Right atrium auricular region (tissue), 2 donors: ENCODE measurements at regions not wholly inside any gene's neighbourhood (a gene's known extent, or its start where the extent isn't known, plus 50 kb on each side); places are given as distances from the start of the nearest gene placed in this dataset.

Source experiments
- DNase-seq: peaks from one replicate; pipeline ENCODE4 v3.0.0-alpha.2; 2019; ENCODE audit warnings: low spot score
- H3K27ac ChIP-seq, 2 donors: fragments of 200-600 bp; sonication (generic); 1 replicate in 1 of 2; 2 replicates in 1 of 2; pipeline ENCODE4 v1.5.1; 2016 to 2019
- H3K27me3 ChIP-seq, 2 donors: fragments of 200-600 bp; sonication (generic); one replicate each; pipeline versions ENCODE4 v1.5.1 to v1.6.0; 2017 to 2019
- H3K36me3 ChIP-seq: fragments of 200-600 bp; sonication (generic); one replicate; pipeline ENCODE4 v1.5.1; 2016
- H3K4me1 ChIP-seq, 2 donors: fragments of 200-600 bp; sonication (generic); one replicate each; pipeline versions ENCODE4 v1.5.1 to v1.6.0; 2017 to 2019
- H3K4me3 ChIP-seq, 2 donors: fragments of 200-600 bp; sonication (generic); 1 replicate in 1 of 2; 2 replicates in 1 of 2; pipeline ENCODE4 v1.5.1; 2017 to 2019; ENCODE audit warnings: mild to moderate bottlenecking in 1 of 2, moderate library complexity in 1 of 2
- H3K9me3 ChIP-seq, 2 donors: fragments of 200-600 bp; sonication (generic); one replicate each; pipeline ENCODE4 v1.5.1; 2019
- CTCF ChIP-seq, 2 donors: fragments of 200-600 bp; sonication (generic); IDR thresholded peaks; one replicate each; pipeline ENCODE4 v1.5.1; 2019; ENCODE audit warnings: antibody characterized with exemption in 2 of 2

- no peak for TF ChIP-seq CTCF (IDR thresholded peaks at IDR 0.05)
- no peak overlapping the region for H3K4me3 ChIP-seq
Measured at GRCh38 chr2:182553483-182553882, 126.6 kb upstream of the PDE1A start.

GRCh38 chr2:182554950-182555349 is 128.1 kb upstream of the PDE1A start:
- no peak overlapping the region for H3K27ac ChIP-seq
- no peaks in the 10 kb centered on the region for H3K27me3 ChIP-seq
- H3K36me3 ChIP-seq = no peaks in the 10 kb centered on the region
- H3K9me3 ChIP-seq = no peaks in the 10 kb centered on the region
- H3K4me1 ChIP-seq = no peaks in the 10 kb centered on the region
- no peak overlapping the region for H3K4me3 ChIP-seq
- DNase-seq = no peak
- TF ChIP-seq CTCF (IDR thresholded peaks at IDR 0.05) = no peak

More at GRCh38 chr2:182553483-182553882, 126.6 kb upstream of the PDE1A start:
- no peak for DNase-seq
- Histone ChIP-seq H3K9me3 (no peaks in the 10 kb centered on the region), H3K27me3 (no peaks in the 10 kb centered on the region), H3K36me3 (no peaks in the 10 kb centered on the region), H3K4me1 (no peaks in the 10 kb centered on the region), H3K27ac (no peak overlapping the region)

- no peak for TF ChIP-seq CTCF (IDR thresholded peaks at IDR 0.05)
- Histone ChIP-seq H3K4me1 (no peaks in the 10 kb centered on the region), H3K27ac (no peak overlapping the region), H3K27me3 (no peaks in the 10 kb centered on the region), H3K36me3 (no peaks in the 10 kb centered on the region), H3K9me3 (no peaks in the 10 kb centered on the region), H3K4me3 (no peak overlapping the region)
- DNase-seq = no peak
Measured at GRCh38 chr2:182558564-182558963, 131.7 kb upstream of the PDE1A start.

- DNase-seq = no peak
- no peak for TF ChIP-seq CTCF (IDR thresholded peaks at IDR 0.05)
- no peaks in the 10 kb centered on the region for H3K36me3 ChIP-seq
- H3K27me3 ChIP-seq = no peaks in the 10 kb centered on the region
- no peak overlapping the region for H3K27ac ChIP-seq
- H3K9me3 ChIP-seq = no peaks in the 10 kb centered on the region
- H3K4me3 ChIP-seq = no peak overlapping the region
- H3K4me1 ChIP-seq = no peaks in the 10 kb centered on the region
Measured at GRCh38 chr2:182559623-182560022, 132.8 kb upstream of the PDE1A start.

GRCh38 chr2:182565911-182566567 is 139.2 kb upstream of the PDE1A start:
- no peaks in the 10 kb centered on the region for H3K4me1 ChIP-seq
- no peaks in the 10 kb centered on the region for H3K36me3 ChIP-seq
- DNase-seq = no peak
- H3K4me3 ChIP-seq = no peak overlapping the region
- H3K27me3 ChIP-seq = no peaks in the 10 kb centered on the region
- no peak overlapping the region for H3K27ac ChIP-seq
- H3K9me3 ChIP-seq = no peaks in the 10 kb centered on the region
- TF ChIP-seq CTCF (IDR thresholded peaks at IDR 0.05) = no peak

GRCh38 chr2:182573553-182573952 is 142.5 kb upstream of the DNAJC10 start:
- Histone ChIP-seq H3K9me3 (no peaks in the 10 kb centered on the region), H3K4me1 (no peaks in the 10 kb centered on the region), H3K4me3 (no peak overlapping the region), H3K36me3 (no peaks in the 10 kb centered on the region), H3K27me3 (no peaks in the 10 kb centered on the region), H3K27ac (no peak overlapping the region)
- TF ChIP-seq CTCF (IDR thresholded peaks at IDR 0.05) = no peak
- no peak for DNase-seq
